Choroid plexus epithelial cell (primary cell): ENCODE measurements at regions not wholly inside any gene's neighbourhood (a gene's known extent, or its start where the extent isn't known, plus 50 kb on each side); places are given as distances from the start of the nearest gene placed in this dataset.

Source experiments
- DNase-seq: peaks from one replicate; pipeline ENCODE4 v3.0.0-alpha.2; 2010; ENCODE audit warnings: low read depth
- H3K4me3 ChIP-seq: 2 replicates; pipeline ENCODE4 v1.5.1; 2011; ENCODE audit warnings: low read depth, mild to moderate bottlenecking, control low read depth, low read length, moderate library complexity
- TF ChIP-seq, protein P1 (sequence below): conservative IDR thresholded peaks from 2 replicates; pipeline ENCODE4 v1.5.1; 2011; ENCODE audit warnings: low read depth, mild to moderate bottlenecking, control low read depth, inconsistent platforms, low read length, moderate library complexity

DNA sequence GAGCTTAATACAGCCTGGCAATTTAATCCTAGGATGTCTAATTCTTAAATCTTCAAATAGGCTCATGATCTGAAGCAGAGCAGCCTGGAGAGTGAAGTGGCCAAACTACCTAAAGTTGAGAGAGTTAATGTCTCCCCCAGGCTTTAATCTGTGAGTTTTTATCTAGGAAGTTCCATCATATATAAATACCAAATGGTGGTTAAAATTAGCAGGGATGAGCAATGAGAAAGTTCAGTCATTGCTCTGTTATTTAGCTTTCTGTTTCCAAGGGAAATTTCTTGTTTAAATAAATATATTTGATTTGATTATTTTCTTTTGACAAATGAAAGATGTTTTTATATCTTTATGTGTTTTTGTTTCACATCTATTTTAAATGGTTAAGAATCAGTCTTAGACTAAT is 274.4 kb upstream of the UMPS start:
- TF ChIP-seq, protein P1, sequence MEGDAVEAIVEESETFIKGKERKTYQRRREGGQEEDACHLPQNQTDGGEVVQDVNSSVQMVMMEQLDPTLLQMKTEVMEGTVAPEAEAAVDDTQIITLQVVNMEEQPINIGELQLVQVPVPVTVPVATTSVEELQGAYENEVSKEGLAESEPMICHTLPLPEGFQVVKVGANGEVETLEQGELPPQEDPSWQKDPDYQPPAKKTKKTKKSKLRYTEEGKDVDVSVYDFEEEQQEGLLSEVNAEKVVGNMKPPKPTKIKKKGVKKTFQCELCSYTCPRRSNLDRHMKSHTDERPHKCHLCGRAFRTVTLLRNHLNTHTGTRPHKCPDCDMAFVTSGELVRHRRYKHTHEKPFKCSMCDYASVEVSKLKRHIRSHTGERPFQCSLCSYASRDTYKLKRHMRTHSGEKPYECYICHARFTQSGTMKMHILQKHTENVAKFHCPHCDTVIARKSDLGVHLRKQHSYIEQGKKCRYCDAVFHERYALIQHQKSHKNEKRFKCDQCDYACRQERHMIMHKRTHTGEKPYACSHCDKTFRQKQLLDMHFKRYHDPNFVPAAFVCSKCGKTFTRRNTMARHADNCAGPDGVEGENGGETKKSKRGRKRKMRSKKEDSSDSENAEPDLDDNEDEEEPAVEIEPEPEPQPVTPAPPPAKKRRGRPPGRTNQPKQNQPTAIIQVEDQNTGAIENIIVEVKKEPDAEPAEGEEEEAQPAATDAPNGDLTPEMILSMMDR = no peak
- no peak for DNase-seq
- no peak overlapping the region for H3K4me3 ChIP-seq

DNA sequence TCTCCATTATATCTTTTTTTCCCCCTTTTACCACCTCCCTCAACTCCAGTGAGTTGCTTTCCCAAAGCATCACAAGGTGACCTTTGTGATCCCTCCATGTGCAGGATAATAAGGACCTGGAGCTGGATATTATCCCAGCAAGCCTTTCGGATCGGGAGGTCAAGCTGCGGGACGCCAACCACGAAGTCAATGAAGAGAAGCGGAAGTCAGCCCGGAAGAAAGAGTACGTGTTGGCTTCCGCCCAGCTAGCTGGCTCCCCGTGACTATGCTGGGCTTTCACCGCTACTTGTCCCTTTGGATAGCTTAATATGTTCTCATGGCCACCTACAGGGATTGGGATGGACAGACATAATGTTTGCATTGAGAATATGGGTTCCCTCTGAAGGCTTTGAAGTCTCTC is 273.7 kb upstream of the UMPS start:
- DNase-seq = peak; percentile 55
- TF ChIP-seq, protein P1 = no peak
- no peak overlapping the region for H3K4me3 ChIP-seq

DNA sequence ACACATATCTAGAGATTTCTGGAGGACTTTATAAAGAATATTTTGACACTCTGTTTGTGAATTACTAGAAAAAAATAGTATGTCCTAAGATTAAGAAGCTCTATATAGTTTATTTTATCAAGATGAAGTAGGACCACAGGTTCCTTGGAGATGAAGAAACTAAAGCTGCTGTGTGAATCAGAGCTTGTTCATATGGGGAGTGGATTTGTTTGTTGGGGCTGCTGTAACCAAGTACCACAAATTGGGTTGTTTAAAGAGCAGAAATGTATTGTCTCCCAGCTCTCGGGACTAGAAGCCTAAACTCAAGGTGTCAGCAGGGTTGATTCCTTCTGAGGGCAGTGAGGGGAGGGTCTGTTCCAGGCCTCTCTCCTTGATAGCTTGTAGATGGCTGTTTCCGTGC is 270.6 kb upstream of the UMPS start:
- DNase-seq = no peak
- TF ChIP-seq, protein P1 = no peak
- H3K4me3 ChIP-seq = no peak overlapping the region

DNA sequence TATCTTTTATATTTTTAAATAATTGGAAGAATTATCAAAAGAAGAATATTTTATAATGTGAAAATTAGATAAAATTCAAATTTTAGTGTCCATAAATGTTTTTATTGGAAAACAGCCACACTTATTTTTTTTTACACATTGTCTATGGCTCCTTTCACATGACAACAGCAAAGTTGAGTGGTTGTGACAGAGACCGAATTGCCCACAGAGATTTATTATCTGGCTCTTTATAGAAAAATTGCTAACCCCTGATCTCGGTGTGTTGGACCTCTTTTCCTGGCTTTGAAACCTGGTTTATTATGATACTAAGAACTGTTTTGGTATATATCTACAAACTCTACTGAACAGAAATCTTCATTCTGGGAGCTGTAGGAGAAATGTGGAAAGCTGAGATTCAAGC is 269.1 kb upstream of the UMPS start:
- TF ChIP-seq, protein P1 = no peak
- H3K4me3 ChIP-seq = no peak overlapping the region
- DNase-seq = no peak

DNA sequence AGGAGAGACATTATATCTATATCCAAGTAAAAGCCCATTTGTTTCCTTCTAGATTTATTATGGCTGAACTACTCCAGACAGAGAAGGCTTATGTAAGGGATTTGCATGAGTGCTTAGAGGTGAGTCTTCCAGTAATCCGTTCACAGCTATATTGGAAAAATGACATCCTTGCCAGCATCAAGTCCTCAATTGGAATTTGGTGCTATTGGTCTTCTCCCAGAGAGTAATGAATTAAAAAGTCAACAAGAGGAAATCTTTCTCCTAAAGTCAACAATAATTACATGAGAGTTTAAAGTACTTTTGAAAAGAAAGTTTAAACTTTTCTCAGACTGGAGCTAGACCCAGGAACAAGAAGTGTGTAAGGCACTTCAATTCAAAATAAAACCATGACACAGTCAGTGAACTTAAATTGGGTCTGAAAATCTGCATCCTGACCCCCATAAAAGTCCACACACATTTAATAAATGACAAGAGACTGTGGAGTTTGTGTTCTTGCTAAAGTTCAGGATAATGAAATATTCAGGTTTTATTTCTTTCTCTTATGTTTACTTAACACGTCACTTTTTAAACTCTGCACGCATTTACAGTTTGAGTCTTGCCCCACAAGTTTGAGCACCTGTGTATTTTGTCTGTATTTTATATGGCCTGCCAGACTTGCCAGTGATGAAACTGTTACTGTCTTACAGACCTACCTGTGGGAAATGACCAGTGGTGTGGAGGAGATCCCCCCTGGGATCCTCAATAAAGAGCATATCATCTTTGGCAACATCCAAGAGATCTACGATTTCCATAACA is 268.2 kb upstream of the UMPS start:
- H3K4me3 ChIP-seq = no peak overlapping the region
- DNase-seq = no peak
- TF ChIP-seq, protein P1 = no peak

DNA sequence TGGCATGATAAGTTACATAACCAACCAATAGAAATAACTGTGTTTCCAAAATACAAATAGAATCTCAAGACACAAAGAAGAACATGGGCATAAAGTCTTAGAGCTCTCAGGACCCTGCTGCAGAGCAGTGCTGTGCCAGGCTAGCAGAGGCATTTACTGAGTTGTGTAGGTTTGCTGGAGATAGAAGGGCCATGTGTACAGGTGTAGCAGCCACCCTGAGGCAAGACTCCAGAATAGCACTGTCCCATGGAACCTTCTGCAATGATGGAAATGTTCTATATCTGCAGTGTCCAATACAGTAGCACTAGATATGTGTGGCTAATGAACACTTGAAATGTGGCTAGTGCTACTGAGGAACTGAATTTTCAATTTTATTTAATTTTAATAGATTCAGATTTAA is 267.0 kb upstream of the UMPS start:
- DNase-seq = no peak
- TF ChIP-seq, protein P1 = no peak
- no peak overlapping the region for H3K4me3 ChIP-seq
